ENCODE measurements at regions not wholly inside any gene's neighbourhood (a gene's known extent, or its start where the extent isn't known, plus 50 kb on each side); places are given as distances from the start of the nearest gene placed in this dataset.

DNA sequence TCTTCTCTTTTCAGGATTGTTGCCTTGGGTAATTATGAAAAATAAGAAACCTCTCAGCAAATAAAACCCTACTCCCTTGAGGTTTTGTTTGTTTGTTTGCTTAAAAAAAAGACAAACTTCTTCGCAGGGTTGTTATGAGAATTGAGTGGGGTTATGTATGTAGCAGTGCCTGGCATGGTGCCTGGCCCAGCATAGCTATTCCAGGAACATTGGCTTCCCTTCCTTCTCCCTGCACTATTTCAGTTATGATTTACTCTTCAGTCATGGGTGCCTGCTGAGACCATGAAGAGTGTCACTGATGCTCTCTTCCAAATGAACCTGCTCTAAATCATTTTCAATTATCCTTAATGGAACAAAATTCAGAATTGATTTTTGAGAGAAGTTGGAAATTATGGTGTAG is 283.5 kb upstream of the ROPN1 start:
- H3K36me3 ChIP-seq (ENCODE audit: low read length): no peaks in the 10 kb centered on the region
- H3K9ac ChIP-seq (ENCODE audit: low read length): no peak overlapping the region
- TF ChIP-seq, protein P1, sequence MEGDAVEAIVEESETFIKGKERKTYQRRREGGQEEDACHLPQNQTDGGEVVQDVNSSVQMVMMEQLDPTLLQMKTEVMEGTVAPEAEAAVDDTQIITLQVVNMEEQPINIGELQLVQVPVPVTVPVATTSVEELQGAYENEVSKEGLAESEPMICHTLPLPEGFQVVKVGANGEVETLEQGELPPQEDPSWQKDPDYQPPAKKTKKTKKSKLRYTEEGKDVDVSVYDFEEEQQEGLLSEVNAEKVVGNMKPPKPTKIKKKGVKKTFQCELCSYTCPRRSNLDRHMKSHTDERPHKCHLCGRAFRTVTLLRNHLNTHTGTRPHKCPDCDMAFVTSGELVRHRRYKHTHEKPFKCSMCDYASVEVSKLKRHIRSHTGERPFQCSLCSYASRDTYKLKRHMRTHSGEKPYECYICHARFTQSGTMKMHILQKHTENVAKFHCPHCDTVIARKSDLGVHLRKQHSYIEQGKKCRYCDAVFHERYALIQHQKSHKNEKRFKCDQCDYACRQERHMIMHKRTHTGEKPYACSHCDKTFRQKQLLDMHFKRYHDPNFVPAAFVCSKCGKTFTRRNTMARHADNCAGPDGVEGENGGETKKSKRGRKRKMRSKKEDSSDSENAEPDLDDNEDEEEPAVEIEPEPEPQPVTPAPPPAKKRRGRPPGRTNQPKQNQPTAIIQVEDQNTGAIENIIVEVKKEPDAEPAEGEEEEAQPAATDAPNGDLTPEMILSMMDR (IDR thresholded peaks at IDR 0.05; ENCODE audit: insufficient read depth, low read length, poor library complexity, severe bottlenecking): no peak
- TF ChIP-seq EZH2phosphoT487 (conservative IDR thresholded peaks at IDR 0.05; ENCODE audit: low read length): no peak
- H3K79me2 ChIP-seq (ENCODE audit: insufficient read depth, low read length): no peaks in the 10 kb centered on the region
- no peaks in the 10 kb centered on the region for H3K9me3 ChIP-seq (ENCODE audit: insufficient read depth, low read length)
- no peak overlapping the region for H3K27ac ChIP-seq (ENCODE audit: low read depth, low read length)
- no peak overlapping the region for H2AFZ ChIP-seq (ENCODE audit: low read depth, low read length, severe bottlenecking)
- H3K4me3 ChIP-seq (ENCODE audit: insufficient read depth, low read length, poor library complexity, severe bottlenecking): no peak overlapping the region
- H3K4me2 ChIP-seq (ENCODE audit: low read depth, low read length, poor library complexity, severe bottlenecking): no peak overlapping the region
- no peaks in the 10 kb centered on the region for H3K9me2 ChIP-seq (replicated peaks; ENCODE audit: insufficient read depth, low read length)
- H3F3A ChIP-seq (ENCODE audit: insufficient read depth): no peaks in the 10 kb centered on the region
- no peaks in the 10 kb centered on the region for H4K20me1 ChIP-seq (ENCODE audit: low read depth, low read length)
- H3K27me3 ChIP-seq (ENCODE audit: low read length): no peaks in the 10 kb centered on the region

DNA sequence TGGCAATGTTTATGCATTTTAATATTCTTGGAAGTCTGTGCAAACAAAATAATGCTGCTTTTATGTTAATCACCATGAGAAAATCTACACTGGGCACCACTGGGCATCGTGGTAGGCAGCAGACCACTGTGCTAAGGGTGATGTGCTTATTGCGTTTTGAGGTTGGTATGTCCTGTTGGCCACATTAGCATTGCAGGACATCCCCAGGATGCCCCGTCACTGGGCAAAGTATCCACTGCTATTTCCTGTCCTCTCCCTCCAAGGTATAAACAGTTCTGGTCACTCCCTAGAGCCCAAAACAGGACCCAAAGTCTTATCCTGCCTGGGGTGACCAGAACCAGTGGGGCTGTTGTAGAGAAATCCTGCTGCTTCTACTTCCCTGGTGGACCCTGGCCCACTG is 284.2 kb upstream of the ROPN1 start:
- TF ChIP-seq, protein P1 (IDR thresholded peaks at IDR 0.05; ENCODE audit: insufficient read depth, low read length, poor library complexity, severe bottlenecking): no peak
- TF ChIP-seq EZH2phosphoT487 (conservative IDR thresholded peaks at IDR 0.05; ENCODE audit: low read length): no peak
- Histone ChIP-seq H3K4me2 (ENCODE audit: low read depth, low read length, poor library complexity, severe bottlenecking) (no peak overlapping the region), H3K4me3 (ENCODE audit: insufficient read depth, low read length, poor library complexity, severe bottlenecking) (no peak overlapping the region), H3F3A (ENCODE audit: insufficient read depth) (no peaks in the 10 kb centered on the region), H3K79me2 (ENCODE audit: insufficient read depth, low read length) (no peaks in the 10 kb centered on the region), H3K27me3 (ENCODE audit: low read length) (no peaks in the 10 kb centered on the region), H3K9me2 (replicated peaks; ENCODE audit: insufficient read depth, low read length) (no peaks in the 10 kb centered on the region), H3K27ac (ENCODE audit: low read depth, low read length) (no peak overlapping the region), H2AFZ (ENCODE audit: low read depth, low read length, severe bottlenecking) (no peak overlapping the region), H4K20me1 (ENCODE audit: low read depth, low read length) (no peaks in the 10 kb centered on the region), H3K36me3 (ENCODE audit: low read length) (no peaks in the 10 kb centered on the region), H3K9ac (ENCODE audit: low read length) (no peak overlapping the region), H3K9me3 (ENCODE audit: insufficient read depth, low read length) (no peaks in the 10 kb centered on the region)

DNA sequence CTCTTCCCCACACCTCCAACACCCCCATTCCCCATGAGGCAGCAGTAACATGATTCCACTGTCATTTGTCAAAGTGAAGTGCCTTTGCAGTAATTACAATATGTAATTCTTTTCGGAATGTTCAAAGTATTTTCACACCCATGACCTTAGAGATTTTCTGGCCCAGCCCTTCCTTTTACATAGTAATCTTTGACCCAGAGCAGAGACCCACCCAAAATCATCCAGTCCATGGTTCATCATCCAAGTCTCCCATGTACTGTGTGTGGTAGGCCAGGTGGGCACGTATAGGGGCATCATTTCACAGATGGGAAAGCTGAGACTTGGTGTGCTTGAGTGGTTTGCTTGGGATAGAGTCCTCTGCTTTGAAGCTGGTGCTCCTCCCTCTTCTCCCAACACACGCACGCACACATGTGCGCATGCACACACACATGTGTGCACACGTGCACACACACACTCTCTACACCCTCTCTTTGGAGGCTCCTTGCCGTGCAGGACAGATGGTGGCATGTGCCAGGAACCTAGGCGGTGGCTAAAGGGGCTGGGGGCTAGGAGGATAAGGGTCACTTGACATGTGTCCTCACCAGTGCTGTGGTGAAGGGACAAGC is 284.7 kb upstream of the ROPN1 start:
- no peaks in the 10 kb centered on the region for H3K79me2 ChIP-seq (ENCODE audit: insufficient read depth, low read length)
- H3K4me2 ChIP-seq (ENCODE audit: low read depth, low read length, poor library complexity, severe bottlenecking): no peak overlapping the region
- TF ChIP-seq, protein P1 (IDR thresholded peaks at IDR 0.05; ENCODE audit: insufficient read depth, low read length, poor library complexity, severe bottlenecking): no peak
- TF ChIP-seq EZH2phosphoT487 (conservative IDR thresholded peaks at IDR 0.05; ENCODE audit: low read length): no peak
- no peak overlapping the region for H2AFZ ChIP-seq (ENCODE audit: low read depth, low read length, severe bottlenecking)
- H3K36me3 ChIP-seq (ENCODE audit: low read length): no peaks in the 10 kb centered on the region
- H3F3A ChIP-seq (ENCODE audit: insufficient read depth): no peaks in the 10 kb centered on the region
- no peaks in the 10 kb centered on the region for H3K27me3 ChIP-seq (ENCODE audit: low read length)
- no peak overlapping the region for H3K27ac ChIP-seq (ENCODE audit: low read depth, low read length)
- H4K20me1 ChIP-seq (ENCODE audit: low read depth, low read length): no peaks in the 10 kb centered on the region
- H3K9me2 ChIP-seq (replicated peaks; ENCODE audit: insufficient read depth, low read length): no peaks in the 10 kb centered on the region
- no peaks in the 10 kb centered on the region for H3K9me3 ChIP-seq (ENCODE audit: insufficient read depth, low read length)
- H3K9ac ChIP-seq (ENCODE audit: low read length): no peak overlapping the region
- H3K4me3 ChIP-seq (ENCODE audit: insufficient read depth, low read length, poor library complexity, severe bottlenecking): no peak overlapping the region

Measured in SU-DHL-6 (cell line).